ENCODE measurements at regions not wholly inside any gene's neighbourhood (a gene's known extent, or its start where the extent isn't known, plus 50 kb on each side); places are given as distances from the start of the nearest gene placed in this dataset.

DNA sequence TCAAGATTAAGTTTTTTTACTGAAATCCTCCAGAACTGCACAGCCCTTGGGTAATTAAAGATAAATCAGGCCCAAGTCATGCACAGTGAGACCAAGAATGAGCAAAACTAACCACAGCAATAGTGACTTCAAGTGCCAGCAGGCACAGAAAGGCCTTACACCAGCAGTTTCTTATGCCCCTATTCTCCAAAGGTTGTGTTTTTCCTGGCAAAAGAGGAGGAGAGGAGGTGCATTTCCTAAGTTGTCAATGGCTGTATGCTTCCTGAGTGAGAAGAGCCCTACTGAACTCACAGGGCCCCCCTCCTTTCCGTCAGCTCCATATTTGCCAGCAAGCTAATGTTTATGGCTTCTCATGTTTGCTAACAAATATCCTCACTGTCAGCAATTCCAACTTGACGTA, 418.7 kb upstream of the INTU start:
- ChIA-PET POLR2A (ENCODE audit: low non-redundant PET) (no interaction called here), CTCF (no interaction called here)
- TF ChIP-seq, protein P1, sequence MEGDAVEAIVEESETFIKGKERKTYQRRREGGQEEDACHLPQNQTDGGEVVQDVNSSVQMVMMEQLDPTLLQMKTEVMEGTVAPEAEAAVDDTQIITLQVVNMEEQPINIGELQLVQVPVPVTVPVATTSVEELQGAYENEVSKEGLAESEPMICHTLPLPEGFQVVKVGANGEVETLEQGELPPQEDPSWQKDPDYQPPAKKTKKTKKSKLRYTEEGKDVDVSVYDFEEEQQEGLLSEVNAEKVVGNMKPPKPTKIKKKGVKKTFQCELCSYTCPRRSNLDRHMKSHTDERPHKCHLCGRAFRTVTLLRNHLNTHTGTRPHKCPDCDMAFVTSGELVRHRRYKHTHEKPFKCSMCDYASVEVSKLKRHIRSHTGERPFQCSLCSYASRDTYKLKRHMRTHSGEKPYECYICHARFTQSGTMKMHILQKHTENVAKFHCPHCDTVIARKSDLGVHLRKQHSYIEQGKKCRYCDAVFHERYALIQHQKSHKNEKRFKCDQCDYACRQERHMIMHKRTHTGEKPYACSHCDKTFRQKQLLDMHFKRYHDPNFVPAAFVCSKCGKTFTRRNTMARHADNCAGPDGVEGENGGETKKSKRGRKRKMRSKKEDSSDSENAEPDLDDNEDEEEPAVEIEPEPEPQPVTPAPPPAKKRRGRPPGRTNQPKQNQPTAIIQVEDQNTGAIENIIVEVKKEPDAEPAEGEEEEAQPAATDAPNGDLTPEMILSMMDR (conservative IDR thresholded peaks at IDR 0.05; ENCODE audit: low read depth) = no peak
- no peak for DNase-seq (ENCODE audit: low spot score)
- H3K27ac ChIP-seq = no peak overlapping the region

DNA sequence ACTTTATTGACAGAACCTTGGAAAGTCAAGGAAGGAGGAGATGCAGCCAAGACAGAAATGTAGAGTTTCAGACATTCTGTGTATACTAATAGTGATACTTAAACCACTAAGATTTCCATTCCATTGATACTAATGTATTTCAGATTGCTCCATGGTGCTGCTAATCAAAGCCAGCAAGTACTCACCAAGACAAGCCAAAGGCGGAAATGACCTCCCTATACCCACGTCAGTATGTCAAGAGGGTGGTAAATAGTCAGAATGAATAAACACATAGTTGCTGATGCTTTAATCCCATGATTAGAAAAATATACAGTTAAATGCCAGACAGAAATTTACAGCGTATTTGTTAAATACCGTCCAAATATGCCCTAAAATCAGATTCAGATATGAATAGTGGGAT, 417.8 kb upstream of the INTU start:
- TF ChIP-seq, protein P1 (conservative IDR thresholded peaks at IDR 0.05; ENCODE audit: low read depth) = no peak
- ChIA-PET POLR2A (ENCODE audit: low non-redundant PET) (no interaction called here), CTCF (no interaction called here)
- no peak overlapping the region for H3K27ac ChIP-seq
- DNase-seq (ENCODE audit: low spot score) = no peak

DNA sequence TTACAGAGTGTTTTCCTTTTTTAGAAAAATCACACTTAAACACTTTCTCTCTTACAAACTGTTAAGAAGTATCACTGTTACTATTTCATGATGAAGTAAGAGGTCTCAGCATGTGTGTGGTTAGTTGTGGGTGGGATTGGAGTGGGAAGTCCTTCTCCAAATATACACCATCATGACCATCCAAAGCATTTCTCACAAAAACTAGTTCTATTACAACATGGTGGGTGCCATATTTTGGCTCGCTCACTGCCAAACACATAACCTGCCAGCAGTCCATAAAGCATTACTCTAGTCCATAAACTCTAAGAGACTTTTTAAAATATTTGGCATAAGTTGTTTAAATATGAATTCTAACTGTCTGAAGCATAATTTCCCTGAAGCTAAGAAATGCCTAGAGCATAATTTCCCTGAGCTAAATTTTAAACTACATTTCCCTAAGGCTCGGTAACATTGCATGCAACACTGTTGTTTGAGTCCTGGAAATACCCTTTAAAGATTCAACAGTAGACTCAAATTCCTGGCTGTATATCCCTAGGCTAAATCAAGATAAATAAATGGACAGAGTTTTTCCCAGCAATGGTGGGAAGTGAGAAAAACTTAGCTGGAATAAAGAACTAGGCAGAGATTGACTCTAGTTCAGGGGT, 415.0 kb upstream of the INTU start:
- no peak overlapping the region for H3K27ac ChIP-seq
- ChIA-PET CTCF (no interaction called here), POLR2A (ENCODE audit: low non-redundant PET) (no interaction called here)
- TF ChIP-seq, protein P1 (conservative IDR thresholded peaks at IDR 0.05; ENCODE audit: low read depth) = no peak
- DNase-seq (ENCODE audit: low spot score) = no peak

DNA sequence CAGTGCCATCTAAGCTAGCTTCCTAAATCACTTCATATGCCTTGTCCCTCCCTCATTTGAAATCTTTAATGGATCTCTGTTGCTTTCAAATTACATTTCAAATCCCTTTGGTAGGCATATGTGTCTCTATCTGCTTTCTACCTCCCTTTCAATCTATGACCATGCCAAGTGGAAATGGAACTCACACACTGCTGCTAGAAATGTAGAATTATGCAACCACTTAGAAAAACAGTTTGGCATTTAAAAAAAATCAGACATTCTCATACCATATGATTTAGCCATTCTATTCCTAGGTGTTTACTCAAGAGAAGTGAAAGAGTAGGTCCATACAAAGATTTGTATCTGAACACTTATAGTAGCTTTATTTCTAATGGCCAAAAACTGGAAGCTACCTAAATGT, 413.5 kb upstream of the INTU start:
- POLR2A ChIA-PET (ENCODE audit: low non-redundant PET) = no interaction called here
- CTCF ChIA-PET = no interaction called here
- TF ChIP-seq, protein P1 (conservative IDR thresholded peaks at IDR 0.05; ENCODE audit: low read depth) = no peak
- no peak overlapping the region for H3K27ac ChIP-seq
- DNase-seq (ENCODE audit: low spot score) = no peak

GRCh38 chr4:127224556-127224955, 408.2 kb upstream of the INTU start:
- CTCF ChIA-PET = no interaction called here
- TF ChIP-seq, protein P1 (conservative IDR thresholded peaks at IDR 0.05; ENCODE audit: low read depth) = no peak
- POLR2A ChIA-PET (ENCODE audit: low non-redundant PET) = no interaction called here
- no peak overlapping the region for H3K27ac ChIP-seq
- no peak for DNase-seq (ENCODE audit: low spot score)

DNA sequence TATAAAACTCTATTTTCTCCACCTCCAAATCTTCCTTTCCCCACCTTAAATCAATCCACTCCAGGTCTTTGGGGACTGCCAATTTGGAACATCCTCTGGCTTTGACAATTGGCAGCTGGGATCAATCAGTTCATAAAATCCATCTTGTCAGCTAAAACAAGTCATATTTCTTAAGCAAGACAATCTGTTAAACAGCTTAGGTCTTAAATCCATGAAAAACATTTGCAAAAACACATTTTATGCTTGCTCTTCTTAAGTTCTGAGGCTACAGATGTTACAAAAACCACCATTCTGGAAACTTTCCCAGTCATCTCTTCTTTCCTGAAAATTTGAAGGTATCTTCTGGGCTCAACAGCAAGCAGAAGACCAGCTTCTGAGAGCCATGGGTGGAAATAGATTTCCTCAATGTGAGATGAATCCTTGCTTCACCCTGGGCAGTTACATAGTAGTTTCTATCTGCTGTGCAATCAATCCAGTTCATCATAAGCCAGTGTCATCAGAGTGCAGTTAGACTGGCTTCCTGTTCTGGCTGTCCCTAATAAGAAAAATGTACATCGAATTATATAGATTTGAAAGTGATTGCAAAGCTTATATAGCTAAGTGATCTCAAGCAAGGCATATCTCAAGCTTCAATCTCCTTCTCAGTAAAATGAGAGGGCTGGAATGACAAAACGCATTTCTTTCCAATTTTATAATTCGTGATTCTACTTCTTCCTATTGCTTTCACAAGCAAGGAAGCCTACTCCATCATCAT, 402.7 kb upstream of the INTU start:
- CTCF ChIA-PET = interaction anchor here (0.7 kb wide), 1 partner anchor 726 kb away, joined by 3 read pairs; no protein-coding TSS in a partner anchor
- POLR2A ChIA-PET (ENCODE audit: low non-redundant PET) = no interaction called here
- no peak for DNase-seq (ENCODE audit: low spot score)
- no peak overlapping the region for H3K27ac ChIP-seq
- TF ChIP-seq, protein P1 (conservative IDR thresholded peaks at IDR 0.05; ENCODE audit: low read depth) = no peak

Data from RWPE1 (cell line).